ENCODE measurements at regions not wholly inside any gene's neighbourhood (a gene's known extent, or its start where the extent isn't known, plus 50 kb on each side); places are given as distances from the start of the nearest gene placed in this dataset.

DNA sequence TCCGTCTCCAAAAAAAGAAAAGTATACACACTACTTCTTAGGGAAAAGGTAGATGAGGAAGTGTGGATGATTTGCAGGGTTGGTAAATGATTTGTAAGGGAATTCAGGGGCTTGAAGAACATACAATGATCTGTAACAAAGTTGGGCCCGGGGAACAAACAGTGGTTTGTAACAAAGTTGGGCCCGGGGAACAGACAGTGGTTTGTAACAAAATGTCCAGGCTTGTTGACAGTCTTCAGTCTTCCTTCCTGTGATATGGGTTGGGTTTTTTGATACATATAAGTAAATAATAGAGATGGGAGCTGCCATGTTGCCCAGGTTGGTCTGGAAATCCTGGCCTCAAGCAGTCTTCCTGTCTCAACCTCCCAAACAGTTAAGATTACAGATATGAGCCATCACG, 83.3 kb upstream of the UXS1 start:
- H3K4me3 Mint-ChIP-seq, result no peak overlapping the region
- H3K27me3 Mint-ChIP-seq (ENCODE audit: low read depth in 2 of 2), result peaks cover 3% of the 10 kb centered on the region in 2 donors
- intact Hi-C loops (cut with micrococcal nuclease), result no loop called here
- Histone ChIP-seq H3K9me3 (ENCODE audit: control insufficient read depth, insufficient read depth, low read length) (no peaks in the 10 kb centered on the region), H3K36me3 (ENCODE audit: control insufficient read depth, insufficient read depth, low read length) (no peaks in the 10 kb centered on the region), H3K27me3 (ENCODE audit: control insufficient read depth, insufficient read depth, low read length) (no peaks in the 10 kb centered on the region), H3K27ac (ENCODE audit: low read length) (no peak overlapping the region), H3K4me1 (ENCODE audit: control insufficient read depth, insufficient read depth, low read length) (no peaks in the 10 kb centered on the region), H3K4me3 (ENCODE audit: low read length) (no peak overlapping the region)
- no peaks in the 10 kb centered on the region for H3K4me1 Mint-ChIP-seq
- no peak overlapping the region for H3K27ac Mint-ChIP-seq
- no peaks in the 10 kb centered on the region for H3K9me3 Mint-ChIP-seq
- TF ChIP-seq, protein P1, sequence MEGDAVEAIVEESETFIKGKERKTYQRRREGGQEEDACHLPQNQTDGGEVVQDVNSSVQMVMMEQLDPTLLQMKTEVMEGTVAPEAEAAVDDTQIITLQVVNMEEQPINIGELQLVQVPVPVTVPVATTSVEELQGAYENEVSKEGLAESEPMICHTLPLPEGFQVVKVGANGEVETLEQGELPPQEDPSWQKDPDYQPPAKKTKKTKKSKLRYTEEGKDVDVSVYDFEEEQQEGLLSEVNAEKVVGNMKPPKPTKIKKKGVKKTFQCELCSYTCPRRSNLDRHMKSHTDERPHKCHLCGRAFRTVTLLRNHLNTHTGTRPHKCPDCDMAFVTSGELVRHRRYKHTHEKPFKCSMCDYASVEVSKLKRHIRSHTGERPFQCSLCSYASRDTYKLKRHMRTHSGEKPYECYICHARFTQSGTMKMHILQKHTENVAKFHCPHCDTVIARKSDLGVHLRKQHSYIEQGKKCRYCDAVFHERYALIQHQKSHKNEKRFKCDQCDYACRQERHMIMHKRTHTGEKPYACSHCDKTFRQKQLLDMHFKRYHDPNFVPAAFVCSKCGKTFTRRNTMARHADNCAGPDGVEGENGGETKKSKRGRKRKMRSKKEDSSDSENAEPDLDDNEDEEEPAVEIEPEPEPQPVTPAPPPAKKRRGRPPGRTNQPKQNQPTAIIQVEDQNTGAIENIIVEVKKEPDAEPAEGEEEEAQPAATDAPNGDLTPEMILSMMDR (IDR thresholded peaks at IDR 0.05), result no peak
- H3K36me3 Mint-ChIP-seq, result no peaks in the 10 kb centered on the region
- WGBS (ENCODE audit: insufficient coverage), result 82% methylated on average over 3 of the region's 4 CpGs
- ATAC-seq, result no peak
- DNase-seq, result peak in 1 of 2 donors; percentile 0

DNA sequence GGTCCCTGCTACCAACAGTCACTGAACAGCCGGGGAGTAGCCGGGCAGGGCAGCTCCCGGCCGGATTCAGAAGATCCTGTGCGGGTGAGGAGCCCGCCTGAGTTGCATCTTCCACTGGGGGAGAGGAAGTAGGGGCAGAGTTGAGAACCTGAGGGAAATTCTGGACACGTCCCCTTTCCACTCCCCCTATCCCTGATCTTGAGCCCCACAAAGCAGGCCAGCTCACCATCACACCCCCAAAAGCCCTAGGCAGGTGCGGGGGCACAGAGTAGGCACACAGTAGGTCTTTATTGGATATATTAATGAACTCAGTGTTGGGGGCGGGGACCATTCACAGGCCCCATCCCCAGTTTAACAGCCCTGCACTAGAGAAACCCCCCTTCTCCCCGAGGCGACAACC, 81.9 kb upstream of the UXS1 start:
- H3K4me3 Mint-ChIP-seq, result no peak overlapping the region
- no peak overlapping the region for H3K27ac ChIP-seq (ENCODE audit: low read length)
- intact Hi-C loops (cut with micrococcal nuclease), result no loop called here
- H3K4me3 ChIP-seq (ENCODE audit: low read length), result no peak overlapping the region
- no peaks in the 10 kb centered on the region for H3K4me1 ChIP-seq (ENCODE audit: control insufficient read depth, insufficient read depth, low read length)
- no peaks in the 10 kb centered on the region for H3K9me3 Mint-ChIP-seq
- peaks cover 10 to 14% of the 10 kb centered on the region in 2 donors for H3K27me3 Mint-ChIP-seq (ENCODE audit: low read depth in 2 of 2)
- H3K9me3 ChIP-seq (ENCODE audit: control insufficient read depth, insufficient read depth, low read length), result no peaks in the 10 kb centered on the region
- H3K4me1 Mint-ChIP-seq, result peaks cover 4 to 6% of the 10 kb centered on the region in 2 donors
- DNase-seq (peak in 1 of 2 donors; percentile 0), ATAC-seq (no peak)
- H3K36me3 ChIP-seq (ENCODE audit: control insufficient read depth, insufficient read depth, low read length), result no peaks in the 10 kb centered on the region
- no peaks in the 10 kb centered on the region for H3K36me3 Mint-ChIP-seq
- H3K27ac Mint-ChIP-seq, result no peak overlapping the region
- TF ChIP-seq, protein P1 (IDR thresholded peaks at IDR 0.05), result no peak
- 99% methylated on average over 8 of the region's 11 CpGs for WGBS (ENCODE audit: insufficient coverage)
- peaks cover 4% of the 10 kb centered on the region for H3K27me3 ChIP-seq (ENCODE audit: control insufficient read depth, insufficient read depth, low read length)

DNA sequence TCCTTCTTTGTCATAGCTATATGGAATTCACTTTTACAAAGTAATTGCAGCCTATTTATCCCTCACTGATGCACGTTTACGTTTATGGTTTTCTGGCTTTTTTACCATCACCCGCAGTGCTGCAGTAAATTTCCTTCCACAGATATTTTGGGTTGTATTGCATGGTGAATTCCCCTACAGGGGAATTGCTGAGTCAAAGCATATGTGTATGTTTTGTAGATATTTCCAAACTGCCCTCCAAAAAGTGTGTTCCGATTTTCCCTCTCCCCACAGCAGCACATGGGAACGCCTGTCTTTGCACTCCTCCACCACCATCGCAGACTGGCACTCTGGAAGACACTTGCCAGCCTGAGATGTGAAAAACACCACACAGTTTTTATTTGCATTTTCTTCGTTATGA, 80.6 kb upstream of the UXS1 start:
- no peak for ATAC-seq
- intact Hi-C loops (cut with micrococcal nuclease), result no loop called here
- Mint-ChIP-seq H3K4me1 (peaks cover 17 to 19% of the 10 kb centered on the region in 2 donors), H3K9me3 (no peaks in the 10 kb centered on the region), H3K36me3 (no peaks in the 10 kb centered on the region), H3K4me3 (no peak overlapping the region), H3K27ac (no peak overlapping the region), H3K27me3 (ENCODE audit: low read depth in 2 of 2) (peaks cover 16 to 23% of the 10 kb centered on the region in 2 donors)
- TF ChIP-seq, protein P1 (IDR thresholded peaks at IDR 0.05), result no peak
- Histone ChIP-seq H3K4me1 (ENCODE audit: control insufficient read depth, insufficient read depth, low read length) (peaks cover 10% of the 10 kb centered on the region), H3K9me3 (ENCODE audit: control insufficient read depth, insufficient read depth, low read length) (no peaks in the 10 kb centered on the region), H3K27me3 (ENCODE audit: control insufficient read depth, insufficient read depth, low read length) (peaks cover 9% of the 10 kb centered on the region), H3K4me3 (ENCODE audit: low read length) (no peak overlapping the region), H3K36me3 (ENCODE audit: control insufficient read depth, insufficient read depth, low read length) (no peaks in the 10 kb centered on the region), H3K27ac (ENCODE audit: low read length) (no peak overlapping the region)
- DNase-seq, result peak in 1 of 2 donors; percentile 0
- 89% methylated on average over 7 of the region's 7 CpGs for WGBS (ENCODE audit: insufficient coverage)

DNA sequence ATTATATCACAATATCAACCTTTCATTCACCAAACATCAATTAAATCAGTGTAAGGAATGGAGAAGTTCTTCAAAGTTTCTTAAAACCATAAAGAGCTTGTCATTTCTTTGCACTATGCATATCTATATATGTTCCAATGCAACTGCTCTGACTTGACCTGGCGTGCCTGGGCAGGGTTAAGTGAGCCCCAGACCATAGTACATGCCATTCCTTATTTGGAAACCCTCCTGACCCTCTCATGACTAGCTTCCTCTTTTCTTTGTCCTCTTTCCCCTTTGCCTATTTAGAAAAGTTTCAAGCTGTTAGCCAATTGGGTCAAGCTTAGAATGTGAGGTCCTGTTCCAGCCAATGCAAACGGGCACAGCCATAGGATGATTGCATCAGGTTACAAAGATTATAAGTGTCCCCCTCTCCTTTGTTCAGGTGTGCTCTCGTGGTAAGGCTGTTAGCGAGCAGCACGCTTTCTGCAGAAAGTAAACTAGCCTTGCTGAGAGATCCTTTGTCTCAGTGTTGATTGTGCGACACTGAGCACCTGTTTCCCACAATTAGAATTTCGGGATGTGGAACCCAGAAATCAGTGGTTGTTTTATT, 78.2 kb upstream of the UXS1 start:
- H3K4me1 Mint-ChIP-seq, result peaks cover 24 to 36% of the 10 kb centered on the region in 2 donors
- DNase-seq (peak in 1 of 2 donors; percentile 1), ATAC-seq (no peak)
- Histone ChIP-seq H3K27ac (ENCODE audit: low read length) (no peak overlapping the region), H3K27me3 (ENCODE audit: control insufficient read depth, insufficient read depth, low read length) (peaks cover 11% of the 10 kb centered on the region), H3K9me3 (ENCODE audit: control insufficient read depth, insufficient read depth, low read length) (no peaks in the 10 kb centered on the region), H3K36me3 (ENCODE audit: control insufficient read depth, insufficient read depth, low read length) (no peaks in the 10 kb centered on the region), H3K4me3 (ENCODE audit: low read length) (no peak overlapping the region), H3K4me1 (ENCODE audit: control insufficient read depth, insufficient read depth, low read length) (peaks cover 14% of the 10 kb centered on the region)
- intact Hi-C loops (cut with micrococcal nuclease), result no loop called here
- no peaks in the 10 kb centered on the region for H3K9me3 Mint-ChIP-seq
- WGBS (ENCODE audit: insufficient coverage), result 74% methylated on average over 6 of the region's 7 CpGs
- peaks cover 19 to 23% of the 10 kb centered on the region in 2 donors for H3K27me3 Mint-ChIP-seq (ENCODE audit: low read depth in 2 of 2)
- no peak overlapping the region for H3K27ac Mint-ChIP-seq
- no peaks in the 10 kb centered on the region for H3K36me3 Mint-ChIP-seq
- TF ChIP-seq, protein P1 (IDR thresholded peaks at IDR 0.05), result no peak
- H3K4me3 Mint-ChIP-seq, result no peak overlapping the region
